Esophagus squamous epithelium (tissue), 4 donors: ENCODE measurements at regions not wholly inside any gene's neighbourhood (a gene's known extent, or its start where the extent isn't known, plus 50 kb on each side); places are given as distances from the start of the nearest gene placed in this dataset.

Experiments
- CTCF ChIP-seq, 6 experiments: fragments of 450-650 bp in 4 of 6; fragments of 200-600 bp in 2 of 6; sonication (generic) in 2 of 6; IDR thresholded peaks; one replicate each; pipeline ENCODE4 v1.5.1; 2016 to 2019; ENCODE audit warnings: antibody characterized with exemption in 6 of 6, mild to moderate bottlenecking in 4 of 6, moderate library complexity in 4 of 6
- POLR2A ChIP-seq, 4 donors: fragments of 450-650 bp; IDR thresholded peaks; one replicate each; pipeline ENCODE4 v1.6.1; 2017; ENCODE audit warnings: antibody characterized with exemption in 4 of 4, mild to moderate bottlenecking in 4 of 4, moderate library complexity in 3 of 4

GRCh38 chr16:87212026-87212425, 105.2 kb downstream of the C16orf95 start:
- no peak for TF ChIP-seq CTCF (IDR thresholded peaks at IDR 0.05)
- no peak for TF ChIP-seq POLR2A (IDR thresholded peaks at IDR 0.05)
